NOMO-1 treated with DMSO at 0.1 percent for 48 hours (cell line): ENCODE measurements at regions not wholly inside any gene's neighbourhood (a gene's known extent, or its start where the extent isn't known, plus 50 kb on each side); places are given as distances from the start of the nearest gene placed in this dataset.

Source experiments
- DNase-seq: peaks from one replicate; lab custom pipeline; 2025; ENCODE audit not compliant: unreplicated experiment; lab: John Stamatoyannopoulos, UW

GRCh38 chr7:95668504-95669018 lies 72.2 kb upstream of the PDK4 start:
- DNase-seq = no peak

GRCh38 chr7:95662987-95663386 lies 66.7 kb upstream of the PDK4 start:
- DNase-seq = no peak

GRCh38 chr7:95660023-95660434 lies 63.7 kb upstream of the PDK4 start:
- DNase-seq = no peak

- no peak for DNase-seq
Observed at GRCh38 chr7:95658676-95659075, 62.4 kb upstream of the PDK4 start.

- DNase-seq = no peak
Observed at GRCh38 chr7:95649546-95649945, 53.2 kb upstream of the PDK4 start.

GRCh38 chr7:95646350-95646749 lies 50.0 kb upstream of the PDK4 start:
- DNase-seq = no peak
